ENCODE measurements at regions not wholly inside any gene's neighbourhood (a gene's known extent, or its start where the extent isn't known, plus 50 kb on each side); places are given as distances from the start of the nearest gene placed in this dataset.

- TF ChIP-seq TCF4 (CRISPR knock-in tag; IDR thresholded peaks at IDR 0.05; ENCODE audit: borderline replicate concordance) (no peak), OSR1 (CRISPR knock-in tag; IDR thresholded peaks at IDR 0.05) (no peak), ZFP30 (CRISPR knock-in tag; IDR thresholded peaks at IDR 0.05) (no peak), RARB (CRISPR knock-in tag; IDR thresholded peaks at IDR 0.05) (no peak), CREB5 (CRISPR knock-in tag; IDR thresholded peaks at IDR 0.05; ENCODE audit: low read depth) (no peak), ISL1 (CRISPR knock-in tag; IDR thresholded peaks at IDR 0.05) (no peak), ZC3H10 (CRISPR knock-in tag; IDR thresholded peaks at IDR 0.05) (no peak), ARNTL (CRISPR knock-in tag; IDR thresholded peaks at IDR 0.05; ENCODE audit: borderline replicate concordance, low read depth) (no peak), PPARA (CRISPR knock-in tag; IDR thresholded peaks at IDR 0.05; ENCODE audit: borderline replicate concordance) (no peak)
Measured at GRCh38 chr15:95368755-95369601, 961.5 kb upstream of the NR2F2 start.

All from SK-N-SH treated with all-trans-retinoic acid at 6 μM for 48 hours (cell line).